Activated CD4-positive, alpha-beta T cell treated with anti-CD3 and anti-CD28 coated beads, Interleukin-10, Interleukin-2, amounts not matched to agents 100 ng/mL and 50 ng/mL, durations not matched to agents 16 hours and 8 hours (primary cell): ENCODE measurements at regions not wholly inside any gene's neighbourhood (a gene's known extent, or its start where the extent isn't known, plus 50 kb on each side); places are given as distances from the start of the nearest gene placed in this dataset.
"Not testable (repeated sequence)": the region's sequence is repeated elsewhere in the genome, so short reads cannot be mapped to it uniquely, and the experiment has no call there.

ENCODE experiments used
- DNase-seq: peaks from one replicate; pipeline ENCODE4 v3.0.0-alpha.2; 2020

- DNase-seq: no peak
Measured at GRCh38 chr6:68053805-68054373, 581.2 kb upstream of the ADGRB3 start.

GRCh38 chr6:68052234-68052633 is 582.8 kb upstream of the ADGRB3 start:
- no peak for DNase-seq

GRCh38 chr6:68049562-68049961 is 585.5 kb upstream of the ADGRB3 start:
- DNase-seq: no peak

GRCh38 chr6:68046756-68047155 is 588.3 kb upstream of the ADGRB3 start:
- no peak for DNase-seq

- no peak for DNase-seq
Measured at GRCh38 chr6:68046302-68046701, 588.8 kb upstream of the ADGRB3 start.

- no peak for DNase-seq
Measured at GRCh38 chr6:68045193-68045592, 589.9 kb upstream of the ADGRB3 start.

- no peak for DNase-seq
Measured at GRCh38 chr6:68044264-68044663, 590.8 kb upstream of the ADGRB3 start.

GRCh38 chr6:68043122-68043398 is 592.0 kb upstream of the ADGRB3 start:
- DNase-seq: no peak

- DNase-seq: no peak
Measured at GRCh38 chr6:68042339-68043121, 592.6 kb upstream of the ADGRB3 start.

- no peak for DNase-seq
Measured at GRCh38 chr6:68040780-68041179, 594.3 kb upstream of the ADGRB3 start.

GRCh38 chr6:68040312-68040778 is 594.7 kb upstream of the ADGRB3 start:
- DNase-seq: no peak

- no peak for DNase-seq
Measured at GRCh38 chr6:68039641-68040311, 595.3 kb upstream of the ADGRB3 start.

- no peak for DNase-seq
Measured at GRCh38 chr6:68038815-68039408, 596.2 kb upstream of the ADGRB3 start.

- DNase-seq: no peak
Measured at GRCh38 chr6:68032217-68032616, 602.9 kb upstream of the ADGRB3 start.

- no peak for DNase-seq
Measured at GRCh38 chr6:68031054-68031453, 604.0 kb upstream of the ADGRB3 start.

- DNase-seq: no peak
Measured at GRCh38 chr6:68026483-68026882, 608.6 kb upstream of the ADGRB3 start.

GRCh38 chr6:68025764-68026163 is 609.3 kb upstream of the ADGRB3 start:
- DNase-seq: no peak

GRCh38 chr6:68024570-68025269 is 610.4 kb upstream of the ADGRB3 start:
- no peak for DNase-seq

- not testable (repeated sequence) for DNase-seq
Measured at GRCh38 chr6:68022968-68023367, 612.1 kb upstream of the ADGRB3 start.

- DNase-seq: no peak
Measured at GRCh38 chr6:68013780-68014515, 621.1 kb upstream of the ADGRB3 start.

- no peak for DNase-seq
Measured at GRCh38 chr6:68012822-68013221, 622.3 kb upstream of the ADGRB3 start.

- DNase-seq: no peak
Measured at GRCh38 chr6:68010936-68011335, 624.1 kb upstream of the ADGRB3 start.

- no peak for DNase-seq
Measured at GRCh38 chr6:68008445-68008844, 626.6 kb upstream of the ADGRB3 start.
